ENCODE measurements at regions not wholly inside any gene's neighbourhood (a gene's known extent, or its start where the extent isn't known, plus 50 kb on each side); places are given as distances from the start of the nearest gene placed in this dataset.
"Not testable (repeated sequence)": the region's sequence is repeated elsewhere in the genome, so short reads cannot be mapped to it uniquely, and the experiment has no call there.

DNA sequence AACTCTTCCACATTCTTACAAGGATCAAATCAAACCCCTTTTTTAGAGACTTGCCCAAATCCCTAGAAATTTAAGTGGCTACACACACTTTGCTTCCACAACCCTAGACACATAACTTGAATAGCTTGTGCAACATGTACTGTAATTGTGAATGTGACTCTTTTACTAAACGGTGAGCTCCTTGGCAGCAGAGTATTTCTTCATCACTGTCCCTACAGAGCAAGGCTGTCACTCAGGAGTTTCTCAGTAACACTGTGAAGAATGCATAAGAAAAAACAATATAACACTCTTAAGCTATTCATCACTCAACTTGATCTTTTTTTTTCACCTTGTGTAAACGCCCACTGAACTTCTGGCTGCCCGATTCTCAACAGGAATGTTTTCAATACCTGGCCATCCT lies 53.8 kb upstream of the ADAMTS18 start:
- Mint-ChIP-seq H3K27me3 (peaks cover 7 to 11% of the 10 kb centered on the region in 2 donors), H3K4me1 (ENCODE audit: low read depth in 2 of 2) (no peaks in the 10 kb centered on the region), H3K9me3 (peaks cover 6% of the 10 kb centered on the region), H3K36me3 (no peaks in the 10 kb centered on the region), H3K4me3 (no peak overlapping the region), H3K27ac (no peak overlapping the region)
- ATAC-seq = no peak
- no peak for DNase-seq (ENCODE audit: low spot score)

DNA sequence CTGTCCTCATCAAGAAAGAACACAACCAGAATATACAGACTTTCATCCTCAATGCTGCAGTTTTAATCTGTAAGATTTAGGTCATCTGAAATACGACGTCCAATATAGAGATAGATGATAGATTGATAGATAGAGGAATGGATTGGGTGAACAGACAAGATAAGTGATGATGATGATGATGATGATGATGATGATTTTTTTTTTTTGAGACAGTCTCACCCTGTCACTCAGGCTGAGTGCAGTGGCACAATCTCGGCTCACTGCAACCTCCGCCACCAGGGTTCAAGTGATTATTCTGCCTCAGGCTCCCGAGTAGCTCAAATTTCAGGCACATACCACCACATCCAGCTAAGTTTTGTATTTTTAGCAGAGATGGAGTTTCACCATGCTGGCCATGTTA lies 56.3 kb upstream of the ADAMTS18 start:
- peaks cover 0 to 7% of the 10 kb centered on the region in 2 donors for H3K27me3 Mint-ChIP-seq
- no peaks in the 10 kb centered on the region for H3K4me1 Mint-ChIP-seq (ENCODE audit: low read depth in 2 of 2)
- no peak overlapping the region for H3K27ac Mint-ChIP-seq
- no peaks in the 10 kb centered on the region for H3K36me3 Mint-ChIP-seq
- ATAC-seq (no peak), DNase-seq (ENCODE audit: low spot score) (no peak)
- no peak overlapping the region for H3K4me3 Mint-ChIP-seq
- H3K9me3 Mint-ChIP-seq = peaks cover 3% of the 10 kb centered on the region

DNA sequence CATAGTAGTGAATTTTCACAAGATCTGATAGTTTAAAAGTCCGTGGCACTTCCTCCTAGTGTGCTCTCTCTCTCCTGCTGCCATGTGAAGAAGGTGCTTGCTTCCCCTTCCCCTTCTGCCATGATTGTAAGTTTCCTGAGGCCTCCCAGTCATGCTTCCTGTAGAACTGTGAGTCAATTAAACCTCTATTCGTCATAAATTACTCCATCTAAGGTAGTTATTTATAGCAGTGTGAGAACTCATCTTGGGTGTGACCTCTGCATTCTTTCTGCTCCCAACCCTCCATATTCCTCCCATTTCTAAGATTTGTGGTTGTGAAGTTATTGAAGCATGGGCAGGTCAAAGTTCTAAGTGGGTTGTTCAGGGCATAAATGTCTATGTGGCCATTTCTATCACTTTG lies 62.1 kb upstream of the ADAMTS18 start:
- H3K27ac Mint-ChIP-seq = no peak overlapping the region
- DNase-seq (ENCODE audit: low spot score) (no peak), ATAC-seq (no peak)
- no peaks in the 10 kb centered on the region for H3K4me1 Mint-ChIP-seq (ENCODE audit: low read depth in 2 of 2)
- no peaks in the 10 kb centered on the region for H3K36me3 Mint-ChIP-seq
- H3K9me3 Mint-ChIP-seq = no peaks in the 10 kb centered on the region
- no peak overlapping the region for H3K4me3 Mint-ChIP-seq
- H3K27me3 Mint-ChIP-seq = peaks cover 4 to 6% of the 10 kb centered on the region in 2 donors

DNA sequence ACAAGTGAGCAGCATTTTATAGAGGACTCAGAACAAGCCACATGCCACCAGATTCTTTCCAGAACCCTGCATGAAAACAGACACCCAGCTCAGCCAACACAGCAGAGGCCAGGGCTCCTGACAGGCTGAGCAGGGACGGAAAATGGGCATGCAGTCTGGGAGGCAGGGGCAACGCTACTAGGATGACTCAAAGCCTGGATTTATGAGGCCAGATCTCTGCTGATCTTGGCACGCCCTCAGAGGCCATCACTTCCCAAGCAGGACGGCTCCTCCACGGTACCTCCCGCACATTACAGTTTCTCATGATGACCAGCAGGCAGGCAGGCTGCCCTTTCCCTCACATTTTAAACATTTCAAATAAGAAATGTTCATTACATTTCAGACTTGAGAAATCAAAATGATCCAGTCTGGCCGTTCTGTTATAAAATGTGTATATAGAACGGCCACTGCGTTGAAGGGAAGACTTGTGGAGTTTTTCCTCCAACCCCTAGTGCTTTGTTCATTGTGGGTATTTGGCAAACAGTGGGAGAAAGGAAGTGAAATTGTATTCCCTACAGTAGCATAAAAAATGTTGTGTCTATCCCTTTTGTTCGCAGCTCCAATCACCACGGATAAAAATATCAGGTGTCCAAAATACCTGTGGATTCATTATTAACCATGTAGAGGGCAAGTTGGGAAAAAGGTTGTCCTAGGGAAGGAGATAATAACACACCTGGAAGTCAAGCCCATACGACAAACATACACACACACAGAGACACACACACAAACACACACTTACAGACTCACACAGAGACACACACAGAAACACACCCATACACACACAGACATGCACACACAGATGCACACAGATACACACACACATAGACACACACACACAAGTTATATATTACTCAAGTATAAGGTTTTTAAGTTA lies 64.8 kb upstream of the ADAMTS18 start:
- DNase-seq (ENCODE audit: low spot score) (no peak), ATAC-seq (no peak)
- H3K27me3 Mint-ChIP-seq = peaks cover 5 to 13% of the 10 kb centered on the region in 2 donors
- H3K4me1 Mint-ChIP-seq (ENCODE audit: low read depth in 2 of 2) = no peaks in the 10 kb centered on the region
- no peaks in the 10 kb centered on the region for H3K9me3 Mint-ChIP-seq
- no peak overlapping the region for H3K4me3 Mint-ChIP-seq
- H3K27ac Mint-ChIP-seq = no peak overlapping the region
- no peaks in the 10 kb centered on the region for H3K36me3 Mint-ChIP-seq

DNA sequence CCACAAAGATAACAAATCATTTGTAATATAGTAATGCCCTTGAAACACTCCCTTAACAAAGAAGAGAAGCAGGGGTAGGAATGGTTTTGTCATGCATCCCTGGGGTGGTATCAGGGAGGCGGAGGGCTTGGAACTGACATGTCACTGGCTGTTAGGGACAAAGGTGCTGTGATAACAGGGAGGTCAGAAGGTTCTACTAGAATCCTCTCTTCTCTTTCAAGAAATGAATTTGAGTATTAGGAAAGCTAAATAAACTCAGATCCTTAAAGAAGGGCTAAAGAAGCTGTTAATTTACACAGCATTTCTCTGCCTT lies 65.4 kb upstream of the ADAMTS18 start:
- ATAC-seq (no peak), DNase-seq (ENCODE audit: low spot score) (no peak)
- Mint-ChIP-seq H3K27ac (no peak overlapping the region), H3K27me3 (peaks cover 5 to 13% of the 10 kb centered on the region in 2 donors), H3K4me3 (no peak overlapping the region), H3K36me3 (no peaks in the 10 kb centered on the region), H3K4me1 (ENCODE audit: low read depth in 2 of 2) (no peaks in the 10 kb centered on the region), H3K9me3 (no peaks in the 10 kb centered on the region)

DNA sequence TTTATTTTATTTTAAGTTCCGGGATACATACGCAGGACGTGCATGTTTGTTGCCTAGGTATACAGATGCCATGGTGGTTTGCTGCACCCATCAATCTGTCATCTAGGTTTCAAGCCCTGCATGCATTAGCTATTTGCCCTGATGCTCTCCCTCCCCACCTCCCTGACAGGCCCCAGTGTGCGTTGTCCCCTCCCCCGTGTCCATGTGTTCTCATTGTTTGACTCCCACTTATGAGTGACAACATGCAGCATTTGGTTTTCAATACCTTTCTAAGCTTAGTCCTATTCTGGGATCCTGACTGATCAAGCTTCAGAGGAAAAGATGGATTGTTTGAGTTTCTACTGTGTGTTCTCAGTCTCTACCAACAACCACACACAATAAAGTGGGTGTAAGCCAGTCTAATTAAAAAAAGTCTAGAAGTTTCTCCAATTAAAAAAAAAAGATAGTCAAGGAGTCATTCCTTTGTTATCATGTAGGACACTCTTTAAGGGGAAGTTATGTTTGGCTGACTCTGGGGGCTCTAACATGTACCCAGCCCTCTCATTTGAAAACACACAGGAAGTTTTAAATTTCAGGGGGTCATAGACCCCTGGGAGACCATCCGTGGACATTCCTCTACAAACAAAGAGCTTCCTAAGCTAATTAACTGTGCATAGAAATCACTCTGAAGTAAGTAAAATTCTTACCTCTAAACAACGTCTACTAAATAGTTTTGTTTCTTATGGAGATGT lies 66.3 kb upstream of the ADAMTS18 start:
- Mint-ChIP-seq H3K27me3 (peaks cover 5 to 13% of the 10 kb centered on the region in 2 donors), H3K27ac (no peak overlapping the region), H3K4me3 (no peak overlapping the region), H3K36me3 (no peaks in the 10 kb centered on the region), H3K9me3 (no peaks in the 10 kb centered on the region), H3K4me1 (ENCODE audit: low read depth in 2 of 2) (no peaks in the 10 kb centered on the region)
- DNase-seq (ENCODE audit: low spot score) (no peak), ATAC-seq (no peak)

DNA sequence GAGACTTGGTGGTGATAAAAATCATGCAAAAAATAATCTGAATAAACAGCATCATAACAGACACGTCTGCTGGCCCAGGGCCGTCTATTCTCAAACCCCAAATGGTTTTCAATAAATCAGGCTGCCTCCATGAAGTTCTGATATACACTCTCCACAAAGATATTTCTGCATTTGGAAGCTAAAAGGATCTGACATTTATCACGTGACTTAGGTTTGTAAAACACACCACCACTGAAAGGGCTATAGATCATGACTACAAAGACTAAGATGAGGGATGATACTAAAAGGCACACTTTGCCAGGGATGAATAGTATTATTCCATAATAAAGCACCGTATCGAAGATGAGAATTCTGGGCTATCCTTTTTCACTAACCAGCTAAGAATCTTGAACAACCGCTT lies 67.6 kb upstream of the ADAMTS18 start:
- ATAC-seq (no peak), DNase-seq (ENCODE audit: low spot score) (no peak)
- H3K27me3 Mint-ChIP-seq = peaks cover 5 to 7% of the 10 kb centered on the region in 2 donors
- H3K27ac Mint-ChIP-seq = no peak overlapping the region
- H3K4me1 Mint-ChIP-seq (ENCODE audit: low read depth in 2 of 2) = no peaks in the 10 kb centered on the region
- no peaks in the 10 kb centered on the region for H3K36me3 Mint-ChIP-seq
- no peak overlapping the region for H3K4me3 Mint-ChIP-seq
- H3K9me3 Mint-ChIP-seq = no peaks in the 10 kb centered on the region

DNA sequence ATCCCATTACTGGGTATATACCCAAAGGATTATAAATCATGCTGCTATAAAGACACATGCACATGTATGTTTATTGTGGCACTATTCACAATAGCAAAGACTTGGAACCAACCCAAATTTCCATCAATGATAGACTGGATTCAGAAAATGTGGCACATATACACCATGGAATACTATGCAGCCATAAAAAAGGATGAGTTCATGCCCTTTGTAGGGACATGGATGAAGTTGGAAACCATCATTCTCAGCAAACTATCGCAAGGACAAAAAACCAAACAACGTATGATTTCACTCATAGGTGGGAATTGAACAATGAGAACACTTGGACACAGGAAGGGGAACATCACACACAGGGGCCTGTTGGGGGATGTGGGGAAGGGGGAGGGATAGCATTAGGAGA lies 71.7 kb upstream of the ADAMTS18 start:
- H3K36me3 Mint-ChIP-seq; ATAC-seq; H3K4me1 Mint-ChIP-seq (ENCODE audit: low read depth in 2 of 2); H3K4me3 Mint-ChIP-seq; DNase-seq (ENCODE audit: low spot score); H3K9me3 Mint-ChIP-seq; H3K27ac Mint-ChIP-seq: not testable (repeated sequence)
- peaks cover 6 to 13% of the 10 kb centered on the region in 2 donors for H3K27me3 Mint-ChIP-seq

DNA sequence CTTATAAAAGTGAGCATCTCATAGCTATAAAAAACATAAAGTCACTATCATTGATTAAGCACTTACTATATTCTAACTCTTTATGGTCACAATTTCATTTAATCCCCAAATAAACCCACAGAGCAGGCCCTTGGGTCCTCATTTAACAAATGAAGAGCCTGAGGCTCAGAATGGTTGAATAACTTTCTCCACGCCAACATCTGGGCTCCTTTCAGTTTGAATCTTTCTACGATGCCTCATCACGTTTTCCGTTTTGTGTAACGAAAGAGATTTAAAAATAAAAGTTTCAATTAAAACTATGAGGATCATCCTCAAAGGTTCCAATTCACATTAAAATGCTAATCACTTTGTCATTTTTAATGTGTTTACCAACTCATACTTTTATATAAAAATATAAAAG lies 74.2 kb upstream of the ADAMTS18 start:
- H3K27ac Mint-ChIP-seq = no peak overlapping the region
- H3K4me3 Mint-ChIP-seq = no peak overlapping the region
- ATAC-seq (no peak), DNase-seq (ENCODE audit: low spot score) (no peak)
- H3K27me3 Mint-ChIP-seq = peaks cover 6 to 8% of the 10 kb centered on the region in 2 donors
- no peaks in the 10 kb centered on the region for H3K9me3 Mint-ChIP-seq
- H3K4me1 Mint-ChIP-seq (ENCODE audit: low read depth in 2 of 2) = no peaks in the 10 kb centered on the region
- H3K36me3 Mint-ChIP-seq = no peaks in the 10 kb centered on the region

DNA sequence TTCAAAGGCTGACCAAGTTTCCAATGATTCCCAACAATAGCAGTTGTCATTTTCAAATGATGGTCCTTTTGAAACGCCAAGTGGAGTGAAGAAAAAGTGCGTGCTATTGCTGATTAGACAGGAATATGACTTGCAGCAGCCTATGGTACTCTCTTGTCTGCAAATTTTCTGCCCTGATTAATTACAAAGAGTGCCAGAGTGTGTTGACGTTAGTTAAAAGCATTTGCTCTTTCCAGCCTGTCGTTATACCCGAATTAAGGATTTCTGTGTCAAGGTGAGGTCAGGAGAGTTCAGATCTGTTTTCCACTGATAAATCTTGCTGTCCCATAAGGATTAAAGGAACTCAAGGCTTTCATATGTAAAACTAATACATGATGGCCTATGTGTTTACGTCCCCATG lies 75.0 kb upstream of the ADAMTS18 start:
- no peaks in the 10 kb centered on the region for H3K36me3 Mint-ChIP-seq
- peaks cover 6 to 8% of the 10 kb centered on the region in 2 donors for H3K27me3 Mint-ChIP-seq
- ATAC-seq (no peak), DNase-seq (ENCODE audit: low spot score) (no peak)
- H3K27ac Mint-ChIP-seq = no peak overlapping the region
- no peak overlapping the region for H3K4me3 Mint-ChIP-seq
- H3K4me1 Mint-ChIP-seq (ENCODE audit: low read depth in 2 of 2) = no peaks in the 10 kb centered on the region
- no peaks in the 10 kb centered on the region for H3K9me3 Mint-ChIP-seq

DNA sequence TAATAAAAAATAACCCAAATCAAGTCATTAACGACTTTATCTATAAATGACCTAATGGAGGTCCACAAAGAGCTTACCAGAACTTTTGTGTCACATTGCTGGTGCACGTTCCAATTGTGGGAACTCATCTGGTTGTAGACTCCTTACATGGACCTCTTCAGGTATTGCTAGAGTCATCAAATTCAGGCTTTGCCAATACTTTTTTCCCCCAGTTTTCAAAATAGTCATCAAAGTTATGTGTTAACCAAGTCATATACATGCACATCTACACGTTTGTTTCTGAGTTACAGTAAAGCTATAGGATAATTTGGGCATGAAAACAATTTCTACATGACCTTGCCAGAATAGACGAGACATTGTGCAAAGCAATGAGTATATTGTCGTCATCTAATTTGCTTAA lies 76.2 kb upstream of the ADAMTS18 start:
- Mint-ChIP-seq H3K9me3 (no peaks in the 10 kb centered on the region), H3K4me3 (no peak overlapping the region)

DNA sequence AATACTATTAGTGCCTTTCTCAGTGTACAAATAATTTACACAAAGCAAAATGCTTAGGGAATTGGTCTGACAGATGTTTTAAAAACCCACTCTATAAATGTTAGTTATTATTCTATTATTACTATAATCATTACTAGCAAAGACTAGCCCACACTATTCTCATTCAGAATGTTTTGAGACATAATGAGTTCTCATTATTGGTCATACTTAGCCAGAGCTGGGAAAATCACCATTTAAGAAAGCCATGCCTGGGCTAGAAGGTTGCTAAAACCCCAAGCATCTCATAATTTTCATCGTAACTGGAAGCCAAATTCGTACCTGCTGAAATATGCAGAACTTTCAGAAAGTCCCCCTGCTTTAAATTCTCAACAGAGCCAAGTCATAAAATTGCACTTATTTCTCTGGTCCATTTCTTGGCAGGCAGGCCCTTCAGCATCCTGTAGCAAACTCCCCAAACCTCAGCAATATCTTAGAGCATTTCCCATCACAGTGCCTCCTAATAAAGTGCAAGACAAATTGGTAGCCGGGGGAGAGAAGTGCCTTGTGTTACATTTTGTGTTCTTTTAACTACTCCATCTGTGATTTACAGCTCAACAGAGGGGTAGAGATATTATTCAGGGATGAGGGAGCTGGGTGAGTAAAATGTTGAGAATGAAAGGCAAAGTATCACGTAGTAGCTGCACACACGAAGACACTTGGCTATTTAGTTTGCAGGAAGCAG lies 79.8 kb upstream of the ADAMTS18 start:
- no peak overlapping the region for H3K27ac Mint-ChIP-seq
- H3K9me3 Mint-ChIP-seq = no peaks in the 10 kb centered on the region
- no peaks in the 10 kb centered on the region for H3K4me1 Mint-ChIP-seq (ENCODE audit: low read depth in 2 of 2)
- H3K4me3 Mint-ChIP-seq = no peak overlapping the region
- H3K36me3 Mint-ChIP-seq = no peaks in the 10 kb centered on the region
- DNase-seq (ENCODE audit: low spot score) (no peak), ATAC-seq (no peak)
- H3K27me3 Mint-ChIP-seq = peaks cover 5 to 8% of the 10 kb centered on the region in 2 donors

More for the DNA sequence above, 76.2 kb upstream of the ADAMTS18 start:
- ATAC-seq (no peak), DNase-seq (ENCODE audit: low spot score) (no peak)
- H3K36me3 Mint-ChIP-seq = no peaks in the 10 kb centered on the region
- H3K27ac Mint-ChIP-seq = no peak overlapping the region
- H3K4me1 Mint-ChIP-seq (ENCODE audit: low read depth in 2 of 2) = no peaks in the 10 kb centered on the region
- H3K27me3 Mint-ChIP-seq = peaks cover 6 to 8% of the 10 kb centered on the region in 2 donors

DNA sequence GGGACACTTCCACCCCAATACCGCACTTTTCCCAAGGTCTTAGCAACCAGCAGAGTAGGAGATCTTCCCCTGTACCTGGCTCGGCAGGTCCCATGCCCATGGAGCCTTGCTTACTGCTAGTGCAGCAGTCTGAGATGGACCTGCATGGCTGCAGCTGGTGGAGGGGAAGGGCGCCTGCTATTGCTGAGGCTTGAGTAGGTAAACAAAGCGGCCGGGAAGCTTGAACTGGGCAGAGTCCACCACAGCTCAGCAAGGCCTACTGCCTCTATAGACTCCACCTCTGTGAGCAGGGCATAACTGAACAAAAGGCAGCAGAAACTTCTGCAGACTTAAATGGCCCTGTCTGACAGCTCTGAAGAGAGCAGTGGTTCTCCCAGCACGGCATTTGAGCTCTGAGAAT lies 90.4 kb upstream of the ADAMTS18 start:
- H3K36me3 Mint-ChIP-seq; H3K4me3 Mint-ChIP-seq; H3K27me3 Mint-ChIP-seq; DNase-seq (ENCODE audit: low spot score); H3K27ac Mint-ChIP-seq; ATAC-seq; H3K9me3 Mint-ChIP-seq; H3K4me1 Mint-ChIP-seq (ENCODE audit: low read depth in 2 of 2): not testable (repeated sequence)

DNA sequence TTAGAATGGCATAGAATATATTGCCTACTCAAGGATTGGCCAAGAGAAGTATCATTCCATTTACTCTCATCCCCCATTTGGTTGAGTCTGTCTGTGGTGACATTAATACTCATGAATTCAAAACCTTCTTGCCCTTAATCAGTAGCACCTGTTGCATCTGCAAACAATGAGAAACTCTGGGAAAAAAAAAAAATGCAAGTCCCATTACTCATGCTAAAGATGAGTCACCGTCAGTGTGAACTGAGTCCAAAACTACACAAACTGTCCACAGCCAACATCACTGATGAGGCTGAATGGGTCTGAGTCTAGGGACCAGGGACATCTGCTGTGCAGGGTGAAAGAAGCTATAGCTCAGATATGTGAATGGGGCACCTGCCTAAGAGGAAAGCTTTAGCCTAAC lies 96.9 kb upstream of the ADAMTS18 start:
- peaks cover 2% of the 10 kb centered on the region for H3K9me3 Mint-ChIP-seq
- H3K4me3 Mint-ChIP-seq = no peak overlapping the region
- no peaks in the 10 kb centered on the region for H3K4me1 Mint-ChIP-seq (ENCODE audit: low read depth in 2 of 2)
- H3K27me3 Mint-ChIP-seq = peaks cover 20% of the 10 kb centered on the region in 2 donors
- no peaks in the 10 kb centered on the region for H3K36me3 Mint-ChIP-seq
- ATAC-seq (no peak), DNase-seq (ENCODE audit: low spot score) (no peak)
- no peak overlapping the region for H3K27ac Mint-ChIP-seq

All from natural killer cell treated with Interleukin-12 subunit alpha and Interleukin-12 subunit beta and Interleukin-15 and Interleukin-18, amount 100 ng/mL, for 72 hours (primary cell).